Neural cell (in vitro differentiated cells): ENCODE measurements at regions not wholly inside any gene's neighbourhood (a gene's known extent, or its start where the extent isn't known, plus 50 kb on each side); places are given as distances from the start of the nearest gene placed in this dataset.

Experiments
- H2AFZ ChIP-seq: fragments of 200-600, 300-800 bp; sonication (generic), shearing (Covaris generic); 2 replicates; pipeline ENCODE4 v1.6.0; 2014; ENCODE audit warnings: low read depth, mild to moderate bottlenecking, antibody characterized with exemption, low read length, moderate library complexity
- H3F3A ChIP-seq: fragments of 200-600 bp; shearing (Covaris generic); 2 replicates; pipeline ENCODE4 v1.6.1; 2016; ENCODE audit warnings: mild to moderate bottlenecking, moderate library complexity, mixed read lengths, antibody characterized with exemption, low read length; ENCODE audit not compliant: insufficient read depth, poor library complexity, severe bottlenecking
- H3K27ac ChIP-seq: fragments of 200-600, 300-800 bp; sonication (generic), shearing (Covaris generic); 2 replicates; pipeline ENCODE4 v1.5.1; 2014; ENCODE audit warnings: mild to moderate bottlenecking, low read length, moderate library complexity
- H3K27me3 ChIP-seq: fragments of 300-800, 200-600 bp; sonication (generic), shearing (Covaris generic); 2 replicates; pipeline ENCODE4 v1.6.0; 2014; ENCODE audit warnings: mild to moderate bottlenecking, low read depth, low read length, moderate library complexity; ENCODE audit not compliant: insufficient read depth
- H3K36me3 ChIP-seq: fragments of 300-800, 200-600 bp; sonication (generic), shearing (Covaris generic); 2 replicates; pipeline ENCODE4 v1.5.1; 2014; ENCODE audit warnings: mild to moderate bottlenecking, antibody characterized with exemption, low read length, moderate library complexity; ENCODE audit not compliant: insufficient read depth
- H3K4me2 ChIP-seq: fragments of 300-800, 200-600 bp; sonication (generic), shearing (Covaris generic); 2 replicates; pipeline ENCODE4 v1.6.0; 2014; ENCODE audit warnings: mild to moderate bottlenecking, low read length
- H3K4me3 ChIP-seq: fragments of 300-800, 200-600 bp; sonication (generic), shearing (Covaris generic); 2 replicates; pipeline ENCODE4 v1.5.1; 2014; ENCODE audit warnings: mild to moderate bottlenecking, low read length, moderate library complexity
- H3K79me2 ChIP-seq: fragments of 200-600 bp; shearing (Covaris generic); replicated peaks from 2 replicates; pipeline ENCODE4 v1.6.0; 2014; ENCODE audit warnings: mild to moderate bottlenecking, low read length, moderate library complexity; ENCODE audit not compliant: insufficient read depth
- H3K9ac ChIP-seq: fragments of 300-800, 200-600 bp; sonication (generic), shearing (Covaris generic); 2 replicates; pipeline ENCODE4 v1.6.1; 2016; ENCODE audit warnings: mild to moderate bottlenecking, low read length, mixed read lengths
- H3K9me2 ChIP-seq: fragments of 200-600 bp; shearing (Covaris generic); 2 replicates; pipeline ENCODE4 v1.6.1; 2016; ENCODE audit warnings: mild to moderate bottlenecking, low read length, mixed read lengths; ENCODE audit not compliant: insufficient read depth
- H3K9me3 ChIP-seq: fragments of 200-600, 300-800 bp; sonication (generic), shearing (Covaris generic); 2 replicates; pipeline ENCODE4 v1.6.1; 2016; ENCODE audit warnings: mild to moderate bottlenecking, mixed run types, low read length, moderate library complexity, mixed read lengths
- H4K20me1 ChIP-seq: fragments of 200-600 bp; shearing (Covaris generic); 2 replicates; pipeline ENCODE4 v1.6.1; 2016; ENCODE audit warnings: mild to moderate bottlenecking, mixed run types; ENCODE audit not compliant: insufficient read depth
- CTCF ChIP-seq: fragments of 450-650 bp; IDR thresholded peaks from 2 replicates; pipeline ENCODE4 v1.5.1; 2014; ENCODE audit warnings: antibody characterized with exemption, mild to moderate bottlenecking, moderate library complexity; ENCODE audit not compliant: poor library complexity, severe bottlenecking
- EP300 ChIP-seq: fragments of 450-650 bp; conservative IDR thresholded peaks from 2 replicates; pipeline ENCODE4 v1.6.1; 2014; ENCODE audit warnings: antibody characterized with exemption, mild to moderate bottlenecking, moderate library complexity; ENCODE audit not compliant: poor library complexity, severe bottlenecking
- EZH2 ChIP-seq: fragments of 200-600, 300-800 bp; shearing (Covaris generic), sonication (generic); IDR thresholded peaks from 2 replicates; pipeline ENCODE4 v1.6.1; 2014; ENCODE audit warnings: antibody characterized with exemption, low read length, borderline replicate concordance, mild to moderate bottlenecking; ENCODE audit not compliant: insufficient read depth, poor library complexity, severe bottlenecking
- MXI1 ChIP-seq: fragments of 450-650 bp; conservative IDR thresholded peaks from 2 replicates; pipeline ENCODE4 v1.6.1; 2014; ENCODE audit warnings: antibody characterized with exemption, mild to moderate bottlenecking; ENCODE audit not compliant: poor library complexity, severe bottlenecking
- POLR2AphosphoS5 ChIP-seq: IDR thresholded peaks from 2 replicates; pipeline ENCODE4 v1.6.1; 2012
- RAD21 ChIP-seq: fragments of 450-650 bp; conservative IDR thresholded peaks from 2 replicates; pipeline ENCODE4 v1.6.1; 2014; ENCODE audit warnings: antibody characterized with exemption, mild to moderate bottlenecking, moderate library complexity
- REST ChIP-seq: IDR thresholded peaks from 2 replicates; pipeline ENCODE4 v1.6.1; 2012; ENCODE audit warnings: borderline replicate concordance
- SMC3 ChIP-seq: fragments of 450-650 bp; conservative IDR thresholded peaks from 2 replicates; pipeline ENCODE4 v1.6.1; 2014; ENCODE audit warnings: antibody characterized with exemption, mild to moderate bottlenecking, moderate library complexity; ENCODE audit not compliant: poor library complexity
- TAF1 ChIP-seq: IDR thresholded peaks from 2 replicates; pipeline ENCODE4 v1.6.1; 2012; ENCODE audit warnings: low read depth

- H3K4me2 ChIP-seq, result no peak overlapping the region
- H3F3A ChIP-seq, result no peaks in the 10 kb centered on the region
- H3K36me3 ChIP-seq, result no peaks in the 10 kb centered on the region
- H3K27me3 ChIP-seq, result no peaks in the 10 kb centered on the region
- H4K20me1 ChIP-seq, result no peaks in the 10 kb centered on the region
- H3K9me2 ChIP-seq, result no peaks in the 10 kb centered on the region
- no peak overlapping the region for H2AFZ ChIP-seq
- H3K27ac ChIP-seq, result no peak overlapping the region
- H3K4me3 ChIP-seq, result no peak overlapping the region
- TF ChIP-seq CTCF, result no peak
- no peak for TF ChIP-seq REST
- no peak for TF ChIP-seq MXI1
- TF ChIP-seq EP300, result no peak
- no peak for TF ChIP-seq EZH2
- H3K9ac ChIP-seq, result no peak overlapping the region
- no peaks in the 10 kb centered on the region for H3K9me3 ChIP-seq
- H3K79me2 ChIP-seq, result no peaks in the 10 kb centered on the region
These were observed 1723.5 kb upstream of the LRRTM1 start for GRCh38 chr2:82027921-82028615.

- no peaks in the 10 kb centered on the region for H3K27me3 ChIP-seq
- H3K9me3 ChIP-seq, result no peaks in the 10 kb centered on the region
- no peaks in the 10 kb centered on the region for H3K36me3 ChIP-seq
- H3F3A ChIP-seq, result no peaks in the 10 kb centered on the region
- no peak overlapping the region for H2AFZ ChIP-seq
- H3K9me2 ChIP-seq, result no peaks in the 10 kb centered on the region
- H3K27ac ChIP-seq, result no peak overlapping the region
- TF ChIP-seq EP300, result no peak
- TF ChIP-seq EZH2, result no peak
- no peak for TF ChIP-seq MXI1
- TF ChIP-seq TAF1, result no peak
- no peak for TF ChIP-seq SMC3
- TF ChIP-seq REST, result no peak
- no peak for TF ChIP-seq RAD21
- no peak for TF ChIP-seq POLR2AphosphoS5
- TF ChIP-seq CTCF, result no peak
- no peak overlapping the region for H3K4me3 ChIP-seq
- H3K4me2 ChIP-seq, result no peak overlapping the region
- no peaks in the 10 kb centered on the region for H4K20me1 ChIP-seq
- no peaks in the 10 kb centered on the region for H3K79me2 ChIP-seq
- H3K9ac ChIP-seq, result no peak overlapping the region
These were observed 1719.2 kb upstream of the LRRTM1 start for GRCh38 chr2:82023710-82024109.
